Caco-2 (cell line): ENCODE measurements at regions not wholly inside any gene's neighbourhood (a gene's known extent, or its start where the extent isn't known, plus 50 kb on each side); places are given as distances from the start of the nearest gene placed in this dataset.

Source experiments
- BruUV-seq: library from RNA; stranded (reverse); fragments of 400-500 nt; replicated peaks from 2 replicates; lab custom pipeline; 2021; lab: Mats Ljungman, UMichigan
- CTCF ChIA-PET: fragments of 300-600 bp; sonication (Branson Sonifier 250); formaldehyde crosslinking; loops from one replicate; lab custom pipeline; 2022; ENCODE audit warnings: antibody characterized with exemption; lab: Charles Lee
- POLR2A ChIA-PET: fragments of 300-600 bp; sonication (Branson Sonifier 250); formaldehyde crosslinking; loops from one replicate; lab custom pipeline; 2022; ENCODE audit warnings: antibody characterized with exemption; lab: Charles Lee
- DNase-seq, 2 experiments: peaks; one replicate each; pipeline versions ENCODE4 v3.0.0 to v3.0.0-alpha.2; 2020 to 2022
- H3K27me3 ChIP-seq: replicated peaks from 2 replicates; pipeline ENCODE4 v1.6.0; 2011; ENCODE audit warnings: low read length; ENCODE audit not compliant: control insufficient read depth, insufficient read depth
- H3K36me3 ChIP-seq: 2 replicates; pipeline ENCODE4 v1.5.1; 2011; ENCODE audit warnings: low read length; ENCODE audit not compliant: control insufficient read depth, insufficient read depth
- H3K4me1 ChIP-seq: fragments of 250-450 bp; sonication (Bioruptor Pico); 2 replicates; pipeline ENCODE4 v1.5.1; 2020; ENCODE audit warnings: mild to moderate bottlenecking
- H3K4me3 ChIP-seq: 2 replicates; pipeline ENCODE4 v1.5.1; 2011; ENCODE audit warnings: low read depth, mild to moderate bottlenecking, control low read depth, low read length
- H3K9me3 ChIP-seq: fragments of 250-450 bp; sonication (Bioruptor Pico); 2 replicates; pipeline ENCODE4 v1.5.1; 2020; ENCODE audit warnings: mild to moderate bottlenecking, moderate library complexity
- H3K27ac Mint-ChIP-seq: one replicate; pipeline ENCODE4 v1.8.0; 2022; ENCODE audit warnings: mixed read lengths; ENCODE audit not compliant: unreplicated experiment
- H3K27me3 Mint-ChIP-seq: one replicate; pipeline ENCODE4 v1.8.0; 2022; ENCODE audit warnings: mixed read lengths; ENCODE audit not compliant: insufficient read depth, unreplicated experiment
- H3K36me3 Mint-ChIP-seq: one replicate; pipeline ENCODE4 v1.8.0; 2022; ENCODE audit warnings: mild to moderate bottlenecking, mixed read lengths; ENCODE audit not compliant: insufficient read depth, unreplicated experiment
- H3K4me1 Mint-ChIP-seq: one replicate; pipeline ENCODE4 v1.8.0; 2022; ENCODE audit warnings: low read depth, mixed read lengths; ENCODE audit not compliant: unreplicated experiment
- H3K4me3 Mint-ChIP-seq: one replicate; pipeline ENCODE4 v1.8.0; 2022; ENCODE audit warnings: mild to moderate bottlenecking, moderate library complexity, mixed read lengths; ENCODE audit not compliant: unreplicated experiment
- H3K9me3 Mint-ChIP-seq: one replicate; pipeline ENCODE4 v1.8.0; 2022; ENCODE audit warnings: mixed read lengths; ENCODE audit not compliant: unreplicated experiment
- intact Hi-C: fragments of 100-400 bp; cut with micrococcal nuclease; formaldehyde crosslinking; loops from one replicate; pipeline ENCODE4 v1.10.0; 2022; ENCODE audit not compliant: unreplicated experiment
- TF ChIP-seq, protein P1 (sequence below), 2 experiments: fragments of 200-600 bp in 1 of 2; IDR thresholded peaks; 1 replicate in 1 of 2; 2 replicates in 1 of 2; pipeline versions ENCODE4 v1.5.1 to v1.8.0; 2011 to 2022; ENCODE audit warnings: antibody characterized with exemption in 1 of 2, control low read depth in 1 of 2, inconsistent platforms in 1 of 2, low read depth in 1 of 2, low read length in 1 of 2, mild to moderate bottlenecking in 1 of 2, moderate library complexity in 1 of 2; ENCODE audit not compliant: insufficient read depth in 1 of 2, severe bottlenecking in 1 of 2, unreplicated experiment in 1 of 2

DNA sequence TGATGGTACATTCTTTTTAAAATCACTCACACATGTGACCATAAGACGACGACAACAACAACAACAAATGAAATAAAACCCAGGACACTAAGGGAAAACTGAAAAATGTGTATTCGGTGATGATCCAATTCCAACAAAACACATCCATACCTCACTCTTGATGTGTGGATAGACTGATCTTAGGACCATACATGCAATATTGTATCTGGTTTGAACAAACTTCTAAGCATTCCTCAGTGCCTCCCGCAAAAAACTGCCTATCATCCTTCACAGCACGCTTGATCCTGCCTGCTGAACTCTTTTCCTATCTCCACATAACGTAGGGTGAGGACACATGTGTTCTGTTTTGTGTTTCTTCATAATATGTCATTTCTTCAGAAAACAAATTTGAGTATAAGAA lies 415.2 kb downstream of the KCTD12 start:
- Histone ChIP-seq H3K27me3 (no peaks in the 10 kb centered on the region), H3K36me3 (no peaks in the 10 kb centered on the region), H3K9me3 (0 out of 2 replicates have a peak, but pooled peaks cover 6% of the 10 kb centered on the region), H3K4me3 (no peak overlapping the region), H3K4me1 (no peaks in the 10 kb centered on the region)
- H3K4me3 Mint-ChIP-seq: no peak overlapping the region
- no TSS peak for BruUV-seq
- no peaks in the 10 kb centered on the region for H3K9me3 Mint-ChIP-seq
- TF ChIP-seq, protein P1, sequence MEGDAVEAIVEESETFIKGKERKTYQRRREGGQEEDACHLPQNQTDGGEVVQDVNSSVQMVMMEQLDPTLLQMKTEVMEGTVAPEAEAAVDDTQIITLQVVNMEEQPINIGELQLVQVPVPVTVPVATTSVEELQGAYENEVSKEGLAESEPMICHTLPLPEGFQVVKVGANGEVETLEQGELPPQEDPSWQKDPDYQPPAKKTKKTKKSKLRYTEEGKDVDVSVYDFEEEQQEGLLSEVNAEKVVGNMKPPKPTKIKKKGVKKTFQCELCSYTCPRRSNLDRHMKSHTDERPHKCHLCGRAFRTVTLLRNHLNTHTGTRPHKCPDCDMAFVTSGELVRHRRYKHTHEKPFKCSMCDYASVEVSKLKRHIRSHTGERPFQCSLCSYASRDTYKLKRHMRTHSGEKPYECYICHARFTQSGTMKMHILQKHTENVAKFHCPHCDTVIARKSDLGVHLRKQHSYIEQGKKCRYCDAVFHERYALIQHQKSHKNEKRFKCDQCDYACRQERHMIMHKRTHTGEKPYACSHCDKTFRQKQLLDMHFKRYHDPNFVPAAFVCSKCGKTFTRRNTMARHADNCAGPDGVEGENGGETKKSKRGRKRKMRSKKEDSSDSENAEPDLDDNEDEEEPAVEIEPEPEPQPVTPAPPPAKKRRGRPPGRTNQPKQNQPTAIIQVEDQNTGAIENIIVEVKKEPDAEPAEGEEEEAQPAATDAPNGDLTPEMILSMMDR (IDR thresholded peaks at IDR 0.05; ENCODE audit: insufficient read depth in 1 of 2, low read depth in 1 of 2, low read length in 1 of 2, severe bottlenecking in 1 of 2, unreplicated experiment in 1 of 2): no peak
- no peaks in the 10 kb centered on the region for H3K4me1 Mint-ChIP-seq
- peak overlapping the region; percentile 48 for H3K27ac Mint-ChIP-seq
- no peaks in the 10 kb centered on the region for H3K27me3 Mint-ChIP-seq
- intact Hi-C loops: loop anchor here (5.0 kb wide), 1 partner anchor 799 kb away; no protein-coding TSS in a partner anchor
- no peak for DNase-seq
- POLR2A ChIA-PET: no interaction called here
- H3K36me3 Mint-ChIP-seq: no peaks in the 10 kb centered on the region
- CTCF ChIA-PET: interaction anchor here (1.3 kb wide), 1 partner anchor 601 kb away, joined by 6 read pairs; no protein-coding TSS in a partner anchor

DNA sequence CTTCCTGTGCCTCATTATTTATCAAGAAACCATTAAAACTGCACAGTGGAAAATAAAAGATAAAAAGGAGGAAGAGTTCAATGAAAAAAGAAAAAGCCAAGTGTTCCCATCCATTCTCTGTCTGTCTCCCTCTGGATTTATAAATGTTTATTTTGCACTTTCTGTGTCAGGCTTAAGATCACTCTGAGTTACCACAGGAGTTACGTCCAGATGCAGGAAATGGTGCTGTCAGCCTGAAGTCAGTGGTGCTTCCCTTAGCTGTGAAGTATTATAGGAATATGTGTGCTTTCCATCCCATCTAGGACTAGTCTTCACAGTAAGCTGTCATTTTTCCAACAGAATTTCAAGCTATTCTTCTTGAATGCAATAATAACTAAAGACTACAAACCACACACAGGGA lies 420.2 kb downstream of the KCTD12 start:
- Mint-ChIP-seq H3K4me1 (no peaks in the 10 kb centered on the region), H3K9me3 (no peaks in the 10 kb centered on the region), H3K36me3 (no peaks in the 10 kb centered on the region), H3K4me3 (no peak overlapping the region), H3K27me3 (no peaks in the 10 kb centered on the region), H3K27ac (no peak overlapping the region)
- H3K4me1 ChIP-seq: no peaks in the 10 kb centered on the region
- intact Hi-C loops: no loop called here
- ChIA-PET CTCF (no interaction called here), POLR2A (no interaction called here)
- no peak for DNase-seq
- no peak overlapping the region for H3K4me3 ChIP-seq
- TF ChIP-seq, protein P1 (IDR thresholded peaks at IDR 0.05; ENCODE audit: insufficient read depth in 1 of 2, low read depth in 1 of 2, low read length in 1 of 2, severe bottlenecking in 1 of 2, unreplicated experiment in 1 of 2): no peak
- no peaks in the 10 kb centered on the region for H3K36me3 ChIP-seq
- BruUV-seq: no TSS peak
- peaks cover 4% of the 10 kb centered on the region; the same call in 1 of the 2 replicates for H3K9me3 ChIP-seq
- H3K27me3 ChIP-seq: no peaks in the 10 kb centered on the region

DNA sequence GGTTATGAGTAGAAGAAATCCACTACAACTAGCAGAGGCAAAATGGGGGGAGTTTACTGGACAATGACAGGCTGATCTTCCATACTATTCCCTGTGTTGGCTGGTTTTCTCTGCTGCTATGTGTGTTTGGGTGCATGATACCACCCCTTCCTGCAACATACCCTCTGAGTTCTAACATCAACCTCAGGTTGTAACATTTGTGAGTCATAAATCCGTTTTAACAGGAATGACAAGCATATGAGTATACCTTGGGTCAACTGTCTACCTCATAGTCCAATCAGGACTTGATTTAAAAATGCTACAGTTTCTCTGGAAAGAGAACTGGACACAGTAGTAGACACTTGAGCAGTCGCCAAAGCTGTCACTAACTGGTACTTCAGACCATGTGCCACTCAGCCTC lies 422.9 kb downstream of the KCTD12 start:
- H3K36me3 Mint-ChIP-seq: no peaks in the 10 kb centered on the region
- H3K36me3 ChIP-seq: no peaks in the 10 kb centered on the region
- H3K4me1 ChIP-seq: no peaks in the 10 kb centered on the region
- TF ChIP-seq, protein P1 (IDR thresholded peaks at IDR 0.05; ENCODE audit: insufficient read depth in 1 of 2, low read depth in 1 of 2, low read length in 1 of 2, severe bottlenecking in 1 of 2, unreplicated experiment in 1 of 2): no peak
- H3K9me3 ChIP-seq: peaks cover 4% of the 10 kb centered on the region; the same call in 1 of the 2 replicates
- intact Hi-C loops: no loop called here
- no peak for DNase-seq
- no peak overlapping the region for H3K4me3 Mint-ChIP-seq
- BruUV-seq: no TSS peak
- H3K27ac Mint-ChIP-seq: no peak overlapping the region
- ChIA-PET CTCF (no interaction called here), POLR2A (no interaction called here)
- no peaks in the 10 kb centered on the region for H3K27me3 Mint-ChIP-seq
- H3K4me3 ChIP-seq: no peak overlapping the region
- H3K27me3 ChIP-seq: no peaks in the 10 kb centered on the region
- no peaks in the 10 kb centered on the region for H3K4me1 Mint-ChIP-seq
- H3K9me3 Mint-ChIP-seq: no peaks in the 10 kb centered on the region
